ENCODE measurements at regions not wholly inside any gene's neighbourhood (a gene's known extent, or its start where the extent isn't known, plus 50 kb on each side); places are given as distances from the start of the nearest gene placed in this dataset.

DNA sequence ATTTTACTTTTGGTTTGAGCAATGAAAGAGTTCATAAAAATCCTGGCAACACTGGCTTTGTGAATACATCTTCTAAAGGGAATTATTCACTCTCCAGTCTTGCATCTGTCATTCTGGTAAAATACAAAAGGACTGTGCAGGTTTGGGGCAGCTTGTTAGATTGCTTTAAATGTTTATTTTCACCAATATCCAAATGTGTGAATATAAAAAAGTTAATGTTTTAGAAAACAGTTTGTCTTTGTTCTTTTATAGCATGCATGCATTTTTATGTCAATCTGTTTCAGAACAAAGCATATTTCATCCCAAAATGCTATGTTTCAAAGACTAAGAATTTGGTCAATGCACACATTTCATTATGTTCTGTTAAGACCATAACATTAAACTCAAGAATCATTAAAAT is 1145.4 kb downstream of the OLFM4 start:
- H3K4me1 Mint-ChIP-seq, result no peaks in the 10 kb centered on the region
- intact Hi-C loops (cut with DNase I, micrococcal nuclease), result no loop called here
- no peak overlapping the region for H3K27ac Mint-ChIP-seq
- no peak for ATAC-seq
- peaks cover 3% of the 10 kb centered on the region for H3K9me3 Mint-ChIP-seq (ENCODE audit: low read depth)
- ChIA-PET CTCF (no interaction called here), POLR2A (no interaction called here)
- H3K36me3 Mint-ChIP-seq (ENCODE audit: low read depth), result no peaks in the 10 kb centered on the region
- H3K27me3 Mint-ChIP-seq, result no peaks in the 10 kb centered on the region
- no peak overlapping the region for H3K4me3 Mint-ChIP-seq
- no peak for DNase-seq

DNA sequence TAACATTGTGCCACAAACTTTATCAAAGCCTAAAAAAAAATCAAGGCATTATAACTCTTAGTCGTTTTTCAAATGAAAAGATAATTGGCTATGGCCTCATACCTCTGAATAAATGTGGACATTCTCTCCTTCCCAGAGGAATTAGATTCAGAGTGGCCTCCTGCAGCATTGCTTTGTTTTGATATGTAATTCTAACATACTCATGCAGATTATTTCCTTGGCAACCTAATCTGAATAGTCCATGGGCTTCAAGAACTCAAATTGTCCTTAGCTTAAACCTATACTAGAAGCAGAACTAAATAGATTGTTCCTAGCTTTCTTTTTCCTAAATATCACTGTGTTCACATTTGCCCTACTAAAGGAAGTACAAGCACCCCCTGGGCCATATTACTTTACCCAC is 1146.9 kb downstream of the OLFM4 start:
- DNase-seq (no peak), ATAC-seq (no peak)
- H3K27me3 Mint-ChIP-seq, result no peaks in the 10 kb centered on the region
- H3K27ac Mint-ChIP-seq, result no peak overlapping the region
- no peak overlapping the region for H3K4me3 Mint-ChIP-seq
- ChIA-PET CTCF (no interaction called here), POLR2A (no interaction called here)
- no peaks in the 10 kb centered on the region for H3K36me3 Mint-ChIP-seq (ENCODE audit: low read depth)
- H3K4me1 Mint-ChIP-seq, result no peaks in the 10 kb centered on the region
- peaks cover 13% of the 10 kb centered on the region for H3K9me3 Mint-ChIP-seq (ENCODE audit: low read depth)
- intact Hi-C loops (cut with DNase I, micrococcal nuclease), result no loop called here

DNA sequence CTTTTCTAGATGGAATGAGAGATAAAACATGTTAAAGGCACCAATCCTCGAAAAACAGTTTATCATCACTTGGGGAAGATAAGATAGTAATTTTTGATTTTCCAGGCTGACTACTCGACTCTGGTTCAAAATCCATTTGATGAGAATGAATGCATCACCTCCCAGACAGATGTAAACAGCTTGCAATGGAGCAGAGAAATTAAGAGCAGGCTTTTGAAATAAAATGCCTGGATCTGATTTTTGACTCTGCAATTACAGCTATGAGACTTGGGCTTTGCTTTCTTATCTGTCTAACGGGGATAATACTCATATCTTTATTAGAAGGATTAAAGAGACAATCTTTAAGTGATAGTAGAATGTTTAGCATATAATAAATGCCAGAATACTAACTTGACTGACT is 1148.9 kb downstream of the OLFM4 start:
- intact Hi-C loops (cut with DNase I, micrococcal nuclease), result no loop called here
- ATAC-seq (no peak), DNase-seq (no peak)
- H3K27me3 Mint-ChIP-seq, result no peaks in the 10 kb centered on the region
- H3K9me3 Mint-ChIP-seq (ENCODE audit: low read depth), result peaks cover 11% of the 10 kb centered on the region
- H3K4me1 Mint-ChIP-seq, result no peaks in the 10 kb centered on the region
- H3K27ac Mint-ChIP-seq, result no peak overlapping the region
- POLR2A ChIA-PET, result no interaction called here
- CTCF ChIA-PET, result no interaction called here
- no peak overlapping the region for H3K4me3 Mint-ChIP-seq
- H3K36me3 Mint-ChIP-seq (ENCODE audit: low read depth), result no peaks in the 10 kb centered on the region

GRCh38 chr13:54183166-54183565 is 1154.6 kb downstream of the OLFM4 start:
- ATAC-seq (no peak), DNase-seq (no peak)
- Mint-ChIP-seq H3K9me3 (ENCODE audit: low read depth) (peaks cover 18% of the 10 kb centered on the region), H3K27me3 (no peaks in the 10 kb centered on the region), H3K36me3 (ENCODE audit: low read depth) (no peaks in the 10 kb centered on the region), H3K4me3 (no peak overlapping the region), H3K4me1 (no peaks in the 10 kb centered on the region), H3K27ac (no peak overlapping the region)
- intact Hi-C loops (cut with DNase I, micrococcal nuclease), result no loop called here
- POLR2A ChIA-PET, result no interaction called here
- CTCF ChIA-PET, result no interaction called here

- no peaks in the 10 kb centered on the region for H3K27me3 Mint-ChIP-seq
- ATAC-seq (no peak), DNase-seq (no peak)
- POLR2A ChIA-PET, result no interaction called here
- no peaks in the 10 kb centered on the region for H3K4me1 Mint-ChIP-seq
- H3K36me3 Mint-ChIP-seq (ENCODE audit: low read depth), result no peaks in the 10 kb centered on the region
- H3K9me3 Mint-ChIP-seq (ENCODE audit: low read depth), result peaks cover 18% of the 10 kb centered on the region
- intact Hi-C loops (cut with DNase I, micrococcal nuclease), result no loop called here
- H3K4me3 Mint-ChIP-seq, result no peak overlapping the region
- no peak overlapping the region for H3K27ac Mint-ChIP-seq
- CTCF ChIA-PET, result no interaction called here
These were observed 1155.1 kb downstream of the OLFM4 start for GRCh38 chr13:54183728-54184127.

GRCh38 chr13:54184576-54184975 is 1156.0 kb downstream of the OLFM4 start:
- DNase-seq, result no peak
- no peak for ATAC-seq
- Mint-ChIP-seq H3K4me3 (no peak overlapping the region), H3K27me3 (no peaks in the 10 kb centered on the region), H3K9me3 (ENCODE audit: low read depth) (peaks cover 16% of the 10 kb centered on the region), H3K4me1 (no peaks in the 10 kb centered on the region), H3K27ac (no peak overlapping the region), H3K36me3 (ENCODE audit: low read depth) (no peaks in the 10 kb centered on the region)
- ChIA-PET CTCF (interaction anchor here (0.6 kb wide), 1 partner anchor 25 kb away, joined by 3 read pairs; no protein-coding TSS in a partner anchor), POLR2A (interaction anchor here (0.5 kb wide), 1 partner anchor 1248 kb away, joined by 3 read pairs; no protein-coding TSS in a partner anchor)
- intact Hi-C loops (cut with DNase I, micrococcal nuclease), result no loop called here

GRCh38 chr13:54185101-54185500 is 1156.5 kb downstream of the OLFM4 start:
- peaks cover 13% of the 10 kb centered on the region for H3K9me3 Mint-ChIP-seq (ENCODE audit: low read depth)
- H3K27ac Mint-ChIP-seq, result no peak overlapping the region
- H3K27me3 Mint-ChIP-seq, result no peaks in the 10 kb centered on the region
- H3K36me3 Mint-ChIP-seq (ENCODE audit: low read depth), result no peaks in the 10 kb centered on the region
- ChIA-PET POLR2A (no interaction called here), CTCF (no interaction called here)
- no peak for ATAC-seq
- intact Hi-C loops (cut with DNase I, micrococcal nuclease), result no loop called here
- H3K4me3 Mint-ChIP-seq, result no peak overlapping the region
- H3K4me1 Mint-ChIP-seq, result no peaks in the 10 kb centered on the region
- no peak for DNase-seq

DNA sequence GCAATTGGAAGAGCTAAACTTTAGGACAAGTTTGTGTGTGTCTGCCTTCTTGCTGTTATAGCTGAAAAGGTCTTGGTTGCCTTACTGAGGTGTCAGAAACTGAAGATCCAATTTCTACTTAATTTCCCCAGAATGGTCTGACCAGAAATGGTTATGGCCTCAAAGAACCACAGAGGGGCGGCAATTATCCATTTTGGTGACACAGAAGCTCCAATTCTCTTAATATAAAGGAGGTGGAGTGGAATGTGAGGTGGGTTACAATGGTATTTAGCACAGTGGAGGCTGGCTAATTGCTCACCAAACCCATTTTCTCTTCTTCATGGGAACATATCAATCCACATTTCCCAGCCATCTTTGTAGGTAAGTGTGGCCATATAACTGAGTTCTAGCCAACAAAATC is 1157.2 kb downstream of the OLFM4 start:
- ChIA-PET POLR2A (no interaction called here), CTCF (no interaction called here)
- ATAC-seq (no peak), DNase-seq (no peak)
- no peaks in the 10 kb centered on the region for H3K27me3 Mint-ChIP-seq
- no peak overlapping the region for H3K4me3 Mint-ChIP-seq
- peaks cover 9% of the 10 kb centered on the region for H3K9me3 Mint-ChIP-seq (ENCODE audit: low read depth)
- intact Hi-C loops (cut with DNase I, micrococcal nuclease), result no loop called here
- H3K27ac Mint-ChIP-seq, result no peak overlapping the region
- no peaks in the 10 kb centered on the region for H3K36me3 Mint-ChIP-seq (ENCODE audit: low read depth)
- no peaks in the 10 kb centered on the region for H3K4me1 Mint-ChIP-seq

- ChIA-PET POLR2A (no interaction called here), CTCF (no interaction called here)
- H3K9me3 Mint-ChIP-seq (ENCODE audit: low read depth), result peaks cover 9% of the 10 kb centered on the region
- no peak for ATAC-seq
- H3K27me3 Mint-ChIP-seq, result no peaks in the 10 kb centered on the region
- H3K4me3 Mint-ChIP-seq, result no peak overlapping the region
- DNase-seq, result no peak
- intact Hi-C loops (cut with DNase I, micrococcal nuclease), result no loop called here
- no peaks in the 10 kb centered on the region for H3K4me1 Mint-ChIP-seq
- H3K36me3 Mint-ChIP-seq (ENCODE audit: low read depth), result no peaks in the 10 kb centered on the region
- H3K27ac Mint-ChIP-seq, result no peak overlapping the region
These were observed 1158.8 kb downstream of the OLFM4 start for GRCh38 chr13:54187461-54187860.

DNA sequence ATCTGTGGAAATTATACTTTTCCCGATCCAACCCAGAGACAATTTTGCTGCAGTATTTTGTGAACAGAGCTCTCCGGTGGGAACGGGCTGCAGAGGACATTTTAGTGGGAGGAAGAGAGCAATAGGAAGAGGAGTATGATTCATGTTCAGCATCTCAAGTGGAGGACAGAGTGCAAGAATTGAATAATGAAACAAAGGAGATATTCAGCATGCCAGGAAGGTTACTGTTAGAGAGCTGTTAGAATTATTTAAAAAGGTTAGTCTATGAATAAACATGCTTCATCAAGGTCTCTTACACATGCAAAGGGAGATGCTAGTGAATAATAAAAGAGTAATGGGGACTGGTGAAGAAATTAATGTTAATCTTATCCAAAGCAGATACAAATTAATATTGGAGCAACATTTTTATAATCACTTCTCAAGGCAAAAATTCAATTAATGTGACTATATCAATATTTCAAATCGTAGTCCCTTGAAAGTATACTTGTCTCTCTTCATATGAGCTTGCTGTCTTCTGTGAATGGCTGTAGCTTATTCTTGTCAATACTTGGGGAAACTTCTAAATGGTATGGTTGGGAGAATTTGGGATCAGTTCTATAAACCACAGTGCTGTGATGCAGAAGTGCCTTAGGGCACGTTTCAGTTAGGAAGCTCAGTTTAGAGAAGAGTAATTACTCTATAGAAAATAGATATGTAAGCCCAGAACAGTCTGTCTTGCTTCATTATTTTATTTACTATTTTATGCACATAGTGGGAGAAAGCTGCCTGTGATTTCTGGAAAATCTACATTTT is 1165.8 kb downstream of the OLFM4 start:
- no peak for DNase-seq
- peaks cover 9% of the 10 kb centered on the region for H3K9me3 Mint-ChIP-seq (ENCODE audit: low read depth)
- intact Hi-C loops (cut with DNase I, micrococcal nuclease), result no loop called here
- CTCF ChIA-PET, result interaction anchor here (0.7 kb wide), 1 partner anchor 1771 kb away, joined by 3 read pairs; no protein-coding TSS in a partner anchor
- POLR2A ChIA-PET, result interaction anchor here (0.6 kb wide), 1 partner anchor 50 kb away, joined by 6 read pairs; no protein-coding TSS in a partner anchor
- H3K4me3 Mint-ChIP-seq, result no peak overlapping the region
- ATAC-seq, result no peak
- H3K36me3 Mint-ChIP-seq (ENCODE audit: low read depth), result no peaks in the 10 kb centered on the region
- H3K27ac Mint-ChIP-seq, result no peak overlapping the region
- H3K27me3 Mint-ChIP-seq, result no peaks in the 10 kb centered on the region
- no peaks in the 10 kb centered on the region for H3K4me1 Mint-ChIP-seq

DNA sequence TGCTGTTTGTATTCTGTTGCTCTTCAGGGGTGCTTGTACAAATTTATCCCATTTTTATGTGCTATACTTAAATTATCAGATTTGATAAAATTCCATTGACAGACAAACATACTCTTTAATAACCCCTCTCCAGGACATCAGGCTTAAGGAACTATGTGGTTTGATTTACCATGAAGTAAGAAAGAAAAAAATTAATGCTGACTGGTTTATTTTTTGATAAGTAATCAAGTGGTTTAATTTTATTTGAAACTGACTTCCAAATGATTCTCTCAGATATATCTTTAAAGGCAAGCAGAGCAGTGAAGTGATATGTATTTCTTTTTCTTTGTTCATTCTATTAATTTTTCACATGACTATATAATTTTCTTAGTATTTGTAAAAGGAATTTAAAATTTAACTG is 1168.1 kb downstream of the OLFM4 start:
- no peaks in the 10 kb centered on the region for H3K4me1 Mint-ChIP-seq
- H3K36me3 Mint-ChIP-seq (ENCODE audit: low read depth), result no peaks in the 10 kb centered on the region
- peaks cover 13% of the 10 kb centered on the region for H3K9me3 Mint-ChIP-seq (ENCODE audit: low read depth)
- intact Hi-C loops (cut with DNase I, micrococcal nuclease), result no loop called here
- H3K4me3 Mint-ChIP-seq, result no peak overlapping the region
- ChIA-PET POLR2A (no interaction called here), CTCF (no interaction called here)
- ATAC-seq, result no peak
- no peak for DNase-seq
- no peaks in the 10 kb centered on the region for H3K27me3 Mint-ChIP-seq
- no peak overlapping the region for H3K27ac Mint-ChIP-seq

DNA sequence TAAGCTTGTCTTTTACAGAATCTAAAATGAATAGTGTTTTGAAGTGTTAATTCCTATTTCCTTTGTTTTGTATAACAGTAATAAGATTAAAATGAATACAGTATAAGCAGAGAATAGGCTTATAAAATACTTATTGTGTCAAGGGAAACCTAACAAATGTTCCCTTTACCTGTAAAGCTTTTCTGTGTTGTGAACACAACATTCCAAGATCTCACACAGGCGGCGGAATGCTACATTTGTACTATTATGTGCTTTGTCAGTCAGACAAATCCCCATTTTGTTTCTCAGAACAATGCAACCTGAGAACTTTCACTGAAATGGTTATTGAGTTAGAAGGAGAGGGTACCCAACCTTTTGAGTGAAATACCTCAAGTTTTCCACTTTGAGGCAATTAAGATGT is 1170.3 kb downstream of the OLFM4 start:
- Mint-ChIP-seq H3K4me3 (no peak overlapping the region), H3K4me1 (no peaks in the 10 kb centered on the region), H3K9me3 (ENCODE audit: low read depth) (peaks cover 10% of the 10 kb centered on the region), H3K27me3 (no peaks in the 10 kb centered on the region), H3K27ac (no peak overlapping the region), H3K36me3 (ENCODE audit: low read depth) (no peaks in the 10 kb centered on the region)
- ATAC-seq (no peak), DNase-seq (no peak)
- intact Hi-C loops (cut with DNase I, micrococcal nuclease), result no loop called here
- POLR2A ChIA-PET, result no interaction called here
- CTCF ChIA-PET, result no interaction called here

DNA sequence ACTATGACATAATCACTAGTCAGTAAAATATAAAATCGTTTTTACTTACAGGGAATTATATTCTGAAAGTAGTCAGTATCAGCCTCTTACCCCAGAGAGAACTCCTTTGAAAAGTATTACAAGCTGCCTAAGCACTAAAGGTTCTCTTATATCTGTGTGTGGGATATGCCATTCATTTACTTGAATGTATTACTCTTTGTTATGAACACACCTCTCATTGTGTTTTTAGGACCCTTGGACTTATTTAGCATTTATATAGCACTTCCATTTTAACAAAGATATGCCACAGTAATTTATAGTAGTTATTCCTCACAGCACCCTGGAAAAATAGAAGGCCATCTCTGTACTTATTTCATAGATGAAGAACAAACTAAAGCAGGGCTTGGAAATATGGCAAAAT is 1178.0 kb downstream of the OLFM4 start:
- DNase-seq (no peak), ATAC-seq (no peak)
- Mint-ChIP-seq H3K27me3 (no peaks in the 10 kb centered on the region), H3K36me3 (ENCODE audit: low read depth) (no peaks in the 10 kb centered on the region), H3K9me3 (ENCODE audit: low read depth) (peaks cover 11% of the 10 kb centered on the region), H3K4me1 (no peaks in the 10 kb centered on the region), H3K4me3 (no peak overlapping the region), H3K27ac (no peak overlapping the region)
- ChIA-PET POLR2A (no interaction called here), CTCF (no interaction called here)
- intact Hi-C loops (cut with DNase I, micrococcal nuclease), result no loop called here
